ENCODE measurements at regions not wholly inside any gene's neighbourhood (a gene's known extent, or its start where the extent isn't known, plus 50 kb on each side); places are given as distances from the start of the nearest gene placed in this dataset.

- no peaks in the 10 kb centered on the region for H3K4me1 ChIP-seq
- no peaks in the 10 kb centered on the region for H3K27me3 ChIP-seq
- H3K9me3 ChIP-seq: no peaks in the 10 kb centered on the region
- H3K4me3 ChIP-seq: no peak overlapping the region
- DNase-seq: no peak
- H3K27ac ChIP-seq: no peak overlapping the region
- intact Hi-C loops (cut with DNase I; ENCODE audit: low total_unique reads): no loop called here
- H3K36me3 ChIP-seq: no peaks in the 10 kb centered on the region
- no peak for TF ChIP-seq POLR2A (IDR thresholded peaks at IDR 0.05)
- no peak for TF ChIP-seq CTCF (IDR thresholded peaks at IDR 0.05)
Measured at GRCh38 chr15:52924630-52925029, 134.5 kb upstream of the ONECUT1 start.

GRCh38 chr15:52923626-52924025 lies 133.5 kb upstream of the ONECUT1 start:
- no peak for TF ChIP-seq CTCF (IDR thresholded peaks at IDR 0.05)
- TF ChIP-seq POLR2A (IDR thresholded peaks at IDR 0.05): no peak
- no peak overlapping the region for H3K4me3 ChIP-seq
- no peak overlapping the region for H3K27ac ChIP-seq
- H3K36me3 ChIP-seq: no peaks in the 10 kb centered on the region
- no peaks in the 10 kb centered on the region for H3K27me3 ChIP-seq
- H3K9me3 ChIP-seq: no peaks in the 10 kb centered on the region
- no peak for DNase-seq
- H3K4me1 ChIP-seq: no peaks in the 10 kb centered on the region
- intact Hi-C loops (cut with DNase I; ENCODE audit: low total_unique reads): no loop called here

DNA sequence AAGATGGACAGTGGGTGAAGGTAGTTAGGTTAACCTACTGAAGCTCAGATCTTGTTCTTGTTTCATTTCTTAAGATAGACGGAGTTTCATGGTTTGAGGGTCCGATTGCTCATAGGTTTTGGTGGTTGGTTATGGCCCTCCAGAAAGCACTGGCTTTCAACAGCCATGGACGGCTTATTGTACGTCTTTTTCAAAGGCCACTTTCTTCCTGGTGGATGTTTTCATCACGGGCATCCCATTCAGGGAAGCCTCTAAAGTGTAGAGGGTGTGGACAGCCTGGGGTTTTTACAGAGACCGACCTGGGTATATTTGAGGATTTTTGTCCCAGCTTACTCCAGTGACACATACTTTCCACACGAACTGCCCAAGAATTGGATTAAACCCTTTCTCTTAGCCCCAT lies 132.7 kb upstream of the ONECUT1 start:
- intact Hi-C loops (cut with DNase I; ENCODE audit: low total_unique reads): no loop called here
- Histone ChIP-seq H3K27ac (no peak overlapping the region), H3K9me3 (no peaks in the 10 kb centered on the region), H3K36me3 (no peaks in the 10 kb centered on the region), H3K4me3 (no peak overlapping the region), H3K27me3 (no peaks in the 10 kb centered on the region), H3K4me1 (no peaks in the 10 kb centered on the region)
- TF ChIP-seq CTCF (IDR thresholded peaks at IDR 0.05): no peak
- no peak for TF ChIP-seq POLR2A (IDR thresholded peaks at IDR 0.05)
- DNase-seq: no peak

GRCh38 chr15:52912172-52912571 lies 122.0 kb upstream of the ONECUT1 start:
- H3K36me3 ChIP-seq: no peaks in the 10 kb centered on the region
- no peak for DNase-seq
- H3K27me3 ChIP-seq: no peaks in the 10 kb centered on the region
- H3K27ac ChIP-seq: no peak overlapping the region
- no peaks in the 10 kb centered on the region for H3K4me1 ChIP-seq
- no peak for TF ChIP-seq CTCF (IDR thresholded peaks at IDR 0.05)
- TF ChIP-seq POLR2A (IDR thresholded peaks at IDR 0.05): no peak
- H3K4me3 ChIP-seq: no peak overlapping the region
- H3K9me3 ChIP-seq: no peaks in the 10 kb centered on the region
- intact Hi-C loops (cut with DNase I; ENCODE audit: low total_unique reads): no loop called here

- no peak overlapping the region for H3K27ac ChIP-seq
- DNase-seq: no peak
- no peaks in the 10 kb centered on the region for H3K9me3 ChIP-seq
- no peak overlapping the region for H3K4me3 ChIP-seq
- H3K36me3 ChIP-seq: no peaks in the 10 kb centered on the region
- TF ChIP-seq CTCF (IDR thresholded peaks at IDR 0.05) (no peak), POLR2A (IDR thresholded peaks at IDR 0.05) (no peak)
- H3K27me3 ChIP-seq: no peaks in the 10 kb centered on the region
- intact Hi-C loops (cut with DNase I; ENCODE audit: low total_unique reads): no loop called here
- no peaks in the 10 kb centered on the region for H3K4me1 ChIP-seq
Measured at GRCh38 chr15:52893338-52893737, 103.2 kb upstream of the ONECUT1 start.

Data from uterus (tissue), 3 donors.